ENCODE measurements at regions not wholly inside any gene's neighbourhood (a gene's known extent, or its start where the extent isn't known, plus 50 kb on each side); places are given as distances from the start of the nearest gene placed in this dataset.

GRCh38 chr21:27315373-27315772 is 348.5 kb upstream of the ADAMTS5 start:
- H3K9me3 Mint-ChIP-seq: peaks cover 5 to 16% of the 10 kb centered on the region in 2 donors
- peaks cover 0 to 5% of the 10 kb centered on the region in 2 donors for H3K36me3 Mint-ChIP-seq
- ATAC-seq: no peak
- DNase-seq (ENCODE audit: low spot score in 2 of 2): no peak
- H3K27ac Mint-ChIP-seq: no peak overlapping the region

- DNase-seq (ENCODE audit: low spot score in 2 of 2): no peak
- Mint-ChIP-seq H3K27ac (no peak overlapping the region), H3K9me3 (peaks cover 5 to 16% of the 10 kb centered on the region in 2 donors), H3K36me3 (peaks cover 0 to 5% of the 10 kb centered on the region in 2 donors)
- no peak for ATAC-seq
Observed at GRCh38 chr21:27314131-27314530, 347.2 kb upstream of the ADAMTS5 start.

DNA sequence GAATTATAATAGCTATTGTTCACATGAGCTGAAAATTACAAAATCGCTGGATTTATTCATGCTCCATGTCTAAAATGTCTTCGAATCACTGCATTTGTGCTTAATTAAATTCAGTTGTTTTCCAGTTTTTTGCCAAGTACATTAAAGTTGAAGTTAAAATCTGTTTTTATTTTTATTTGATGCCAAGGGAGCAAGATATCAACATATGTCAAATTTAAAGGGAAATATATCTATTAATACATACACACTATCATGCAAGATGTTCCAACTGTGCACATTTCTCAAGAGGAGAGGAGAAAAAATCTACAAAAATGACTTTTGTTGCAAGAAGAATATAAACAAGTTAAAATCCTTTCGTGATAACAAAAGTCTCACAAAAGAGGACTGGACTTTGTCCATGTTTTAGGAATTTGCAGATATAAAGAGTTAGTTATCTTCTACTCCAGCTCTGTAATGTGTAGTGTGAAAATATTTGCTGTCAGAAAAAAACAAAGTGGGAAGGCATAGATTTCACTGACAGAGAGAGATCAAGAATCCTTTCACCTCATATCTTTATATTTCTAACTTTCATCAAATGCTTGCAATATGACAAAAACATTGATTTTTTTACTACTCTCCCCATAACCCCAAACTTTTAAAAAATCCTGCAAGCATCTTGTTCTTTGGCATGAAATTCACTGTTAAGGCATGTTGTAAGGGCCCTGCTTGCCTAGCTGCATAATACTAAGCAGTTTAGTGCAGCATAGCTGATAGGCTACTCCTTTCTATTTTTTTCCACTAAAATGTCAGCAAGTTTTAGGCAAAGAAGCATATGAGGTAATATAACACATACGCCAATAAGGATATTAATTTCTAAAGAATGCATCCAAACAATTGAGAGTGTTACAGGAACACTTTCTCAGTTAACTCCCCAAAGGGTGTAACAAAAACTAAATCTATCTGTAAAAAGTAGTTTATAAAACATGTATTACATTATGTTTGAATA is 340.2 kb upstream of the ADAMTS5 start:
- Mint-ChIP-seq H3K9me3 (peaks cover 4 to 6% of the 10 kb centered on the region in 2 donors), H3K36me3 (no peaks in the 10 kb centered on the region), H3K27ac (no peak overlapping the region)
- DNase-seq (ENCODE audit: low spot score in 2 of 2) (no peak), ATAC-seq (no peak)

- ATAC-seq (no peak), DNase-seq (ENCODE audit: low spot score in 2 of 2) (no peak)
- Mint-ChIP-seq H3K9me3 (peaks cover 4% of the 10 kb centered on the region in 2 donors), H3K27ac (no peak overlapping the region), H3K36me3 (no peaks in the 10 kb centered on the region)
Observed at GRCh38 chr21:27306206-27306605, 339.3 kb upstream of the ADAMTS5 start.

- H3K9me3 Mint-ChIP-seq: peaks cover 4 to 12% of the 10 kb centered on the region in 2 donors
- no peaks in the 10 kb centered on the region for H3K36me3 Mint-ChIP-seq
- DNase-seq (ENCODE audit: low spot score in 2 of 2) (no peak), ATAC-seq (no peak)
- H3K27ac Mint-ChIP-seq: no peak overlapping the region
Observed at GRCh38 chr21:27301220-27301619, 334.3 kb upstream of the ADAMTS5 start.

GRCh38 chr21:27300770-27301169 is 333.9 kb upstream of the ADAMTS5 start:
- peaks cover 6 to 15% of the 10 kb centered on the region in 2 donors for H3K9me3 Mint-ChIP-seq
- ATAC-seq (no peak), DNase-seq (ENCODE audit: low spot score in 2 of 2) (no peak)
- no peaks in the 10 kb centered on the region for H3K36me3 Mint-ChIP-seq
- H3K27ac Mint-ChIP-seq: no peak overlapping the region

DNA sequence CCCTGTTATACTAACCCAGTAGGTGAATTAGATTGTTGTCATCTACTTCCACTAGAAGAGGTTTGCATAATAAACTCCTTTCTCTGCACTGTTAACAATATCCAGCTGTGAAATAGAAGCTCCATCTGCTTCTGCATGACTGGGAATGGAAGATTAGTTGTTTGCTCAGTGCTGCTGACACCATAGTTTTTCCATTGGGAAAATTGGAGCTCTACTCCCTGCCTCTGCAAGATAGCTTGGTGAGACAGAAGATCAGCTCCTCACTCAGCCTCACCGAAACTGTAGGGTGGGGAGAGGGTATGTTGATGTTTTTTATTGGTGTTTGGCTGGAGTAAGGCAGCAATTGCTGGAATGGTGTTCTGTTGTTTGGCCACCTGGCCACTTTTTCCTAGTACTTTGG is 331.6 kb upstream of the ADAMTS5 start:
- Mint-ChIP-seq H3K27ac (no peak overlapping the region), H3K36me3 (no peaks in the 10 kb centered on the region), H3K9me3 (peaks cover 16 to 18% of the 10 kb centered on the region in 2 donors)
- no peak for DNase-seq (ENCODE audit: low spot score in 2 of 2)
- no peak for ATAC-seq

DNA sequence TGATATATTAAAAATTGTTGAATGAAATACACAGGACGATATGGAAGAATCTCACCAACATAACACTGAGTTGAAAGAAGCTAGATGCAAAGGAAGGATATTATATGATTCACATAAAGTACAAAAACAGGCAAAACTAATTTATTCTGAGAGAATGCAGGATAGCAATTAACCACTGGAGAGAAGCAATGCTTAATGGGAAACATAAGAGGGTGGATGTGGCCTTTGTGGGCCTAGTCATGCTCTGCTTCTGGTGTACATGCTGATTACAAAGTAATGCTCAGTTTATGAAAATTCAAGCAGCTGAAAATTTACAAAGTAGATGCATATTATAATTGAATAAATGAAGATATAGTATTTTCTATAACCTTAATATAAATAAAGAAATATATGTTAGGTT is 326.4 kb upstream of the ADAMTS5 start:
- DNase-seq (ENCODE audit: low spot score in 2 of 2): no peak
- Mint-ChIP-seq H3K27ac (no peak overlapping the region), H3K36me3 (no peaks in the 10 kb centered on the region), H3K9me3 (peaks cover 18 to 20% of the 10 kb centered on the region in 2 donors)
- ATAC-seq: no peak

DNA sequence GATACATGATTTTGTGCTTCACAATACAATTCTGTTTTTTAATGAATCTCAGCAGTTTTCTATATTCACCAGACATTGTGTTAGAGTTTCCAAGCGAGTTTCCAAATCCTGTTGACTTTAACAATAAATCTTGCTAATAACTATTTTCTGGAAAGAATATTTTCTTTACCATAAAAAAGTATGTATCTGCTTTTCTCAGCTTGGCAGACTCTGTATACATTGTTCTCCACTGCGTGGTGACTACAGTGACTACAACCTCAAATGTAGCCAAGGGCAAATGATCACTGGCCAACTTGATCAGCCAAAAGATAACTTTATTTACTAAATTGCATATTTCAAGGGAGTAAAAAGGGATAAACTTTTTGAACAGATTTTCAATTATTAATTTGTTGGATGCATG is 325.9 kb upstream of the ADAMTS5 start:
- Mint-ChIP-seq H3K9me3 (peaks cover 18 to 25% of the 10 kb centered on the region in 2 donors), H3K36me3 (no peaks in the 10 kb centered on the region), H3K27ac (no peak overlapping the region)
- DNase-seq (ENCODE audit: low spot score in 2 of 2): no peak
- ATAC-seq: no peak

DNA sequence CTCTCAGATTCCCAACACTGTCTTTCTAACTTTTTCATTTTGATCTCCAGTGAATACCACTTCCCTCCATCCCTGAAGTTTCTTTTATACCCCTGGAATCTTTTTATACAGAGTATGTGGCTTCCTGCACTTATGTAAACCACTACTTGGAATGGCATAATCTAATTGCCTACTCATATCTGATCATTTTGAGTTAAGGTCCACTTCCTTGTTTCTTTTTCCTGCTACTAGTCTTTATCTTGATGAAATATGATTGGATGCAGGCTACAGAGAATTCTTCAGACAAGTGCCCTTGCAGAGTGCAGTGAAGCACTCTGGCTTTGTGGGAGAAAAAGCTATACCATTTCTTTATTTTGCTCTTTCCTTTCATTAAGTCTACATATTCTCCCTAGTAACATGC is 325.3 kb upstream of the ADAMTS5 start:
- ATAC-seq (no peak), DNase-seq (ENCODE audit: low spot score in 2 of 2) (no peak)
- no peak overlapping the region for H3K27ac Mint-ChIP-seq

GRCh38 chr21:27291006-27291405 is 324.1 kb upstream of the ADAMTS5 start:
- peak overlapping the region in 1 of 2 donors; percentile 33 for H3K27ac Mint-ChIP-seq
- H3K36me3 Mint-ChIP-seq: no peaks in the 10 kb centered on the region
- ATAC-seq (no peak), DNase-seq (ENCODE audit: low spot score in 2 of 2) (no peak)
- H3K9me3 Mint-ChIP-seq: peaks cover 16 to 30% of the 10 kb centered on the region in 2 donors

More for the DNA sequence above, 325.3 kb upstream of the ADAMTS5 start:
- H3K36me3 Mint-ChIP-seq: no peaks in the 10 kb centered on the region
- peaks cover 22 to 30% of the 10 kb centered on the region in 2 donors for H3K9me3 Mint-ChIP-seq

- DNase-seq (ENCODE audit: low spot score in 2 of 2): no peak
- Mint-ChIP-seq H3K9me3 (peaks cover 11 to 23% of the 10 kb centered on the region in 2 donors), H3K36me3 (no peaks in the 10 kb centered on the region), H3K27ac (no peak overlapping the region)
- ATAC-seq: no peak
Observed at GRCh38 chr21:27290028-27290427, 323.1 kb upstream of the ADAMTS5 start.

DNA sequence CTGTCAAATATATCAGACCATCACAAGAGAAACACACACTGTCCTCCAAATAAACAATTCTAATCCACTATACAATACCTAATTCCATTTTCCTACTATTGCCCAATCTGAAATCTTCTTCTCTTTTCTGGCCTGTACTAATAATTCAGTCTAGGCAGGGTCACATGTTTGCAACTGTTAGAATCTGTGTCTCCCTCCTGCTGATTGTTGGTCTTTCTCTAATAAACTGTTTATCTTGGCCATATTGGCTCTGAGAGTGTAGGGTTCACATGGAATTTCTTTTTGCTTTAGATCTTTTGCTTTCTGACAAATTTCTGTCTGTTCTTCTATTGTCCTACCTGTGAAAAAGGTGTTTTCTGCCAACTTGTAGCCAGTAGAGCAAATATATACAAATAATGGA is 319.9 kb upstream of the ADAMTS5 start:
- ATAC-seq (no peak), DNase-seq (ENCODE audit: low spot score in 2 of 2) (no peak)
- Mint-ChIP-seq H3K27ac (no peak overlapping the region), H3K36me3 (no peaks in the 10 kb centered on the region), H3K9me3 (peaks cover 4 to 12% of the 10 kb centered on the region in 2 donors)

GRCh38 chr21:27277110-27277509 is 310.2 kb upstream of the ADAMTS5 start:
- Mint-ChIP-seq H3K36me3 (no peaks in the 10 kb centered on the region), H3K27ac (no peak overlapping the region), H3K9me3 (no peaks in the 10 kb centered on the region)
- DNase-seq (ENCODE audit: low spot score in 2 of 2) (no peak), ATAC-seq (no peak)

- no peak for DNase-seq (ENCODE audit: low spot score in 2 of 2)
- H3K36me3 Mint-ChIP-seq: no peaks in the 10 kb centered on the region
- H3K9me3 Mint-ChIP-seq: peaks cover 0 to 8% of the 10 kb centered on the region in 2 donors
- no peak for ATAC-seq
- H3K27ac Mint-ChIP-seq: no peak overlapping the region
Observed at GRCh38 chr21:27275294-27275927, 308.5 kb upstream of the ADAMTS5 start.

DNA sequence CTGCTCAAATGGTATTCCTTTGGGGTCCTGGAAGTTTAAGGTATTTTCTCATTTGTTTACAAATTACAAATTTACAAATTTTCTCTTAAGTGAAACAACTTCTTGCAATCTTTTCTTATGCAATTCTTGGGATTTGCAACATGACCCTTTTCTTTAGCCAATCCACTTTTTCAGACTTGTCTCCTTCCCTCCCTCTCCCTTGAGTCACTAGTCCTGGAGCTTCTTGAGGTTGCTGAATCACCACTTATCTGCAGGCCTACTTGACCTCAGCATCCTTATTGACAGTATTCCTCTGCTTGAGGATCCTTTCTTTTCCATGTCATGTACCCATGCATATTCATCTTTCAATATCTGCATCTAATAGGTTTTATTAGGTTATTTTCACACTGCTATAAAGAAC is 302.8 kb upstream of the ADAMTS5 start:
- H3K9me3 Mint-ChIP-seq: peaks cover 0 to 13% of the 10 kb centered on the region in 2 donors
- no peak for ATAC-seq
- DNase-seq (ENCODE audit: low spot score in 2 of 2): no peak
- no peak overlapping the region for H3K27ac Mint-ChIP-seq
- H3K36me3 Mint-ChIP-seq: no peaks in the 10 kb centered on the region

DNA sequence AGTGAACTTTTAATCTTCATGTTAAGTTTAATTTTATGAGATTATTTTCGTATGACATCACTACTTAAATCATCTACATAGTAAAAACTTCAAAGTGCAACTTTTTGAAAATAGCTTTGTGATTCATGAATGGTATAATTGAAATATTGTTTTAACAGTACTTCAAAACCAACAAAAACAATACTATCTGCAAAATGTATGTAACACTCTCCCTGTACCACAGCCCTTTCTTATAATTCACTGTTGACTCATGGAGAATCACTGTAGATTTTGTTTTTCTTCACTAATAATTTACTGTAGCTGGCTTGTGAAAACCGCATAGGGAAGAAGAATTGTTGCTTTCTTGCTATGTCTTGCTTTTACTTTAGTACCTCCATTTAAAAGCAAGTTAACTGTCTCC is 301.4 kb upstream of the ADAMTS5 start:
- peaks cover 0 to 13% of the 10 kb centered on the region in 2 donors for H3K9me3 Mint-ChIP-seq
- H3K27ac Mint-ChIP-seq: no peak overlapping the region
- DNase-seq (ENCODE audit: low spot score in 2 of 2) (no peak), ATAC-seq (no peak)
- H3K36me3 Mint-ChIP-seq: no peaks in the 10 kb centered on the region

Data from activated naive CD4-positive, alpha-beta T cell treated with anti-CD3 and anti-CD28 coated beads, Interleukin-2, amount 50 U/mL, for 72 hours (primary cell).